GM12875 (cell line): ENCODE measurements at regions not wholly inside any gene's neighbourhood (a gene's known extent, or its start where the extent isn't known, plus 50 kb on each side); places are given as distances from the start of the nearest gene placed in this dataset.

Source experiments
- H3K4me3 ChIP-seq: one replicate; pipeline ENCODE4 v1.5.1; 2011; ENCODE audit warnings: low read depth, low read length, control low read depth
- CTCF ChIP-seq: IDR thresholded peaks from 2 replicates; pipeline ENCODE4 v1.5.1; 2011; ENCODE audit warnings: low read depth, mild to moderate bottlenecking, control low read depth, inconsistent platforms, low read length, moderate library complexity, borderline replicate concordance; ENCODE audit not compliant: insufficient read depth

- no peak overlapping the region for H3K4me3 ChIP-seq
- TF ChIP-seq CTCF = no peak
Measured at GRCh38 chr7:89648509-89648908, 505.8 kb upstream of the STEAP1 start.

GRCh38 chr7:89655946-89656345, 498.3 kb upstream of the STEAP1 start:
- no peak overlapping the region for H3K4me3 ChIP-seq
- TF ChIP-seq CTCF = no peak

- TF ChIP-seq CTCF = no peak
- no peak overlapping the region for H3K4me3 ChIP-seq
Measured at GRCh38 chr7:89661876-89662275, 492.4 kb upstream of the STEAP1 start.

- no peak overlapping the region for H3K4me3 ChIP-seq
- TF ChIP-seq CTCF = no peak
Measured at GRCh38 chr7:89666136-89666835, 488.0 kb upstream of the STEAP1 start.

GRCh38 chr7:89680161-89680560, 474.1 kb upstream of the STEAP1 start:
- H3K4me3 ChIP-seq = no peak overlapping the region

GRCh38 chr7:89681448-89681847, 472.8 kb upstream of the STEAP1 start:
- no peak overlapping the region for H3K4me3 ChIP-seq
- TF ChIP-seq CTCF = no peak

More at GRCh38 chr7:89680161-89680560, 474.1 kb upstream of the STEAP1 start:
- TF ChIP-seq CTCF = no peak

GRCh38 chr7:89685287-89685686, 469.0 kb upstream of the STEAP1 start:
- TF ChIP-seq CTCF = no peak
- H3K4me3 ChIP-seq = no peak overlapping the region
